Globus pallidus (tissue), 1 donor: ENCODE measurements at regions not wholly inside any gene's neighbourhood (a gene's known extent, or its start where the extent isn't known, plus 50 kb on each side); places are given as distances from the start of the nearest gene placed in this dataset.

ENCODE experiments used
- DNase-seq: peaks from one replicate; pipeline ENCODE4 v3.0.0-alpha.2; 2015; ENCODE audit warnings: low spot score

- DNase-seq: no peak
Measured at GRCh38 chr16:19361587-19361986, 56.1 kb upstream of the TMC5 start.

- peak; percentile 24 for DNase-seq
Measured at GRCh38 chr16:19363740-19364139, 53.9 kb upstream of the TMC5 start.

- no peak for DNase-seq
Measured at GRCh38 chr16:19365486-19365885, 52.2 kb upstream of the TMC5 start.

- DNase-seq: no peak
Measured at GRCh38 chr16:19366391-19366790, 51.3 kb upstream of the TMC5 start.

GRCh38 chr16:19367335-19367734 lies 50.3 kb upstream of the TMC5 start:
- DNase-seq: no peak
